ENCODE measurements at regions not wholly inside any gene's neighbourhood (a gene's known extent, or its start where the extent isn't known, plus 50 kb on each side); places are given as distances from the start of the nearest gene placed in this dataset.

DNA sequence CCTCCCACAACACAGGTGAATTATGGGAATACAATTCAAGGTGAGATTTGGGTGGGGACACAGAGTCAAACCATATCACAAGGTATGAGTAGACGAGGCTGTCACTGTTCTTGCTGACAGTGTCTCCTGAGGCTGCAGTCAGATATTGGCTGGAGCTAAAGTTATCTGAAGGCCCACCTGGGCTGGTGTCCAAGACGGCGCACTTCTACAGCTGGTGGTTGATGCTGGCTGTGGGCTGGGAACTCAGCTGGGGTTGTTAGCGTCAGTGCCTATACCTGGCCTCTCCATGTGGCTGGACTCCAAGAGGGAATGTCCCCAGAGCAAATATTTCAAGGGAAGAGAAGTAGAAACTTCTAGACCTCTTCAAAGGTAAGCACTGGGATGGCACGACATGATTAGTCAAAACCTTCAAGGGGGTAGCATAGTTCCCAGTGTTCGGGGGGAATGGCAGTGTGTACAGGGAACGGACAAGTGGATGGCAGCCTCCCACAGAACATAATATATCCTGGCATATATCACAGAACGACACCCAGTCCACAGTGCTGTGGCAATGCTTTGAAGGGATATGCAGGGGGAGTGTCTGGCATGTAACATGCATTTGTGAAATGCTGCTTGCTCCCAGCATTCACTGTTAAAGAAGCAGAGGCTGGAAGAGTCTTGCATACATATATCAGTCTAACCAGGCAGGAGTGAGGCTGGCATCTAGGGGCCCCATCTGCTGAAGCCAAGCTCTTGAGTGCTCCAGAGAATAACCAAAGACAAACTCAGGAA lies 126.7 kb upstream of the RFLNA start:
- in situ Hi-C loops (cut with MboI; ENCODE audit: low sequenced_read_pairs), result no loop called here
- Histone ChIP-seq H3K4me3 (no peak overlapping the region), H3K4me1 (no peaks in the 10 kb centered on the region), H3K27me3 (ENCODE audit: low read depth) (no peaks in the 10 kb centered on the region), H3K36me3 (replicated peaks) (no peaks in the 10 kb centered on the region), H3K9me3 (peaks cover 6% of the 10 kb centered on the region; the same call in 1 of the 2 replicates)
- no peak for DNase-seq (ENCODE audit: low spot score in 2 of 2)

DNA sequence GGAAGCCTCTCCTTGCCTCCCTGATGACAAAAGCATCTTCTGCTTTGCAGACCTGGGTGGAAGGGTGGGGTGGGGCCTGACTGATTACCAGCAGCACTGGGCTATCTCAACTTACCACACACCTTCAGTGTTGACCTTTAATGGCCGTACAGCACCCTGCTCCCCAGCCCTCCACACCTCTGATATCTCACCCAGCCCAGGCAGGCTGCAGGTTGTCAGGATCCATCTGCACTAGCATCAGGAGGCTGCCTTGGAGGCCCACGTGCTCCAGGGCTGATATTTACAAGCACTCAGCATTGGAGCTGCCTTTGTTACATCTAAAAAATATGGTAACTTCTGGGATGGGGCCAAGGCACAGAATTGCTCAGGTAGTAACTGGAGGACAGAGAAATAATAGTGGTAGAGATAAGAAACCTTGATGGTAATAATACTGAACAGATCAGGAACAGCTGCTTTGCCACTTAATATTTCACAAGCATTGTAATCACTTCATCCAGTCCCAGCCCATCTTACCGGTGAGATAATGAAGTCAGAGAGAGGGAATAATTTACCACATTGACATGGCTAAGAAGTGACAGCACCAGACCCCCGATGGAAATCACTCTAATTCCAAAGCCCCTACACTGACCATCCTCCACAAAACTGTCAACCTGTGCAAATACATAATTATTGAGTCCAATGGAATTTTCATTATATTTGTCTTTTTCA lies 125.2 kb upstream of the RFLNA start:
- Histone ChIP-seq H3K4me3 (no peak overlapping the region), H3K27me3 (ENCODE audit: low read depth) (no peaks in the 10 kb centered on the region), H3K9me3 (no peaks in the 10 kb centered on the region), H3K4me1 (no peaks in the 10 kb centered on the region), H3K36me3 (replicated peaks) (no peaks in the 10 kb centered on the region)
- in situ Hi-C loops (cut with MboI; ENCODE audit: low sequenced_read_pairs), result no loop called here
- DNase-seq (ENCODE audit: low spot score in 2 of 2), result no peak

DNA sequence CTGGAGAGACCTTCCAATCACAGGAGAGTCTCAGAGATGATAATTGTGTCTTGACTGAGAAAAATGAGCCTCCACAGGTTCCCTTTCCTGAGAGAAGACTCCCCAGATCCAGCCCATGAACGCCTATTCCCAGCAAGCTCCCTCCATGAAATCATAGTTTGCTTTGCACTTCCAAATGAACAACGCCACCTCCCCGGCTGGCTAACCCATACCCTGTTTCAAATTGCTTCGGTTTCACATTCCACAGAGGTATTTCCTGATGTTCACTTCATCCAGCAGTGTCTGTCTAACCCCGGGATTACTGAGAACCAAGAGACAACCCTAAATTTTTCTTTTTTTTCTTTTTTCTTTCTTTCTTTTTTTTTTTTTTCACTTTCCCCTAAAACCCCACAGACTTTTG lies 124.1 kb upstream of the RFLNA start:
- Histone ChIP-seq H3K36me3 (replicated peaks) (no peaks in the 10 kb centered on the region), H3K4me3 (no peak overlapping the region), H3K27me3 (ENCODE audit: low read depth) (no peaks in the 10 kb centered on the region), H3K4me1 (no peaks in the 10 kb centered on the region), H3K9me3 (no peaks in the 10 kb centered on the region)
- DNase-seq (ENCODE audit: low spot score in 2 of 2), result no peak
- in situ Hi-C loops (cut with MboI; ENCODE audit: low sequenced_read_pairs), result no loop called here

DNA sequence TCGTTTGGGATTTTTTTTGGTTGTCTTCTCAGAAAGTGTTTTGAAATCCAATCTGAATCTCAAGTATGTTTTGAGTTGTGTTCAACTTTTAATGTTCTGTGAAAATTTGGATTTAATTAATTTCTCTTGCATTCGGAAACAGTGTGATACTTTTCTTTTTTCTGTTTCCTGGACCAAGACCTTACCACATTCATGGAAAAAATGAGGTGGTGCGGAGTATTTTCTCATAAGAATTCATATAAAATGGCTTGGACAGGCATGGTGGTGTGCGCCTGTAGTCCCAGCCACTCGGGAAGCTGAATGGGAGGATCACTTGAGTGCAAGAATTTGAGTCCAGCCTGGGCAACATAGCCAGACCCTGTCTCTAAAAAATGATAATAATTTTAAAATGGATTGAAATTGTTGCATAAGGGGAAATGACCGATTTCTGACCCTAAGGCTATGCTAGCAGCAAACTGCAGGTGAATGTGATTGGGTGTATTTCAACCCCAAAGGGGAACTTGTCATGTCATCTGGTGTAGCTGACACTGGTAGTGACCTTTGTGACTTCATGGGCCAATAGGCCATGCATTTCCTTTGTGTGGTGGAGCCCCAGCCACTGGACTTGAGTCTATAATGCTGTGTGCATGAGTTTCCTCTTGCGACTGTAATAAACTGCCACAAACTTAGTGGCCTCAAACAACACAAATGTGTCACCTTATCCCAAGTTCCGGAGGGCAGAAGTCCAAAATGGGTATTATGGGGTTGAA lies 123.5 kb upstream of the RFLNA start:
- Histone ChIP-seq H3K27me3 (ENCODE audit: low read depth) (no peaks in the 10 kb centered on the region), H3K4me3 (no peak overlapping the region), H3K4me1 (no peaks in the 10 kb centered on the region), H3K9me3 (no peaks in the 10 kb centered on the region), H3K36me3 (replicated peaks) (no peaks in the 10 kb centered on the region)
- in situ Hi-C loops (cut with MboI; ENCODE audit: low sequenced_read_pairs), result no loop called here
- no peak for DNase-seq (ENCODE audit: low spot score in 2 of 2)

DNA sequence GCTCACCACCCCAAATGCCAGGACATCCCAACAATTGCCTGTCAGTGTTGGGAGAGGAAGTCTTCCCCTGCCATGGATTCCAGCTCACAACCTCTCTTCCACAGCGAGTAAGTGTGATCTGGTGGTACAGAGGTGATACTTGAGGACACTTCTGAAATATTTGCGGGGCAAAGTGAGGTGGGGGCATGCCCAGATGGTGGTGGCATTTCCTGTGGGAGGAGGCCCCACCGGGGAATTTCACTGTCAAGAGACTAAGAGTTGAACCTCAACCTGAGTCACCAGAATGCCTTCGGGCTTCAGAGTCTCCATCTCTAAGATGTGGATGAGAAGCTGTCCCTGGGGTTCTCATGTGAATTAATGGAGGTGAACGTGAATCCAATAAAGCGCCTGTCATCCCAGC lies 122.3 kb upstream of the RFLNA start:
- H3K36me3 ChIP-seq (replicated peaks), result no peaks in the 10 kb centered on the region
- no peaks in the 10 kb centered on the region for H3K4me1 ChIP-seq
- H3K27me3 ChIP-seq (ENCODE audit: low read depth), result no peaks in the 10 kb centered on the region
- no peaks in the 10 kb centered on the region for H3K9me3 ChIP-seq
- H3K4me3 ChIP-seq, result no peak overlapping the region
- in situ Hi-C loops (cut with MboI; ENCODE audit: low sequenced_read_pairs), result no loop called here
- no peak for DNase-seq (ENCODE audit: low spot score in 2 of 2)

DNA sequence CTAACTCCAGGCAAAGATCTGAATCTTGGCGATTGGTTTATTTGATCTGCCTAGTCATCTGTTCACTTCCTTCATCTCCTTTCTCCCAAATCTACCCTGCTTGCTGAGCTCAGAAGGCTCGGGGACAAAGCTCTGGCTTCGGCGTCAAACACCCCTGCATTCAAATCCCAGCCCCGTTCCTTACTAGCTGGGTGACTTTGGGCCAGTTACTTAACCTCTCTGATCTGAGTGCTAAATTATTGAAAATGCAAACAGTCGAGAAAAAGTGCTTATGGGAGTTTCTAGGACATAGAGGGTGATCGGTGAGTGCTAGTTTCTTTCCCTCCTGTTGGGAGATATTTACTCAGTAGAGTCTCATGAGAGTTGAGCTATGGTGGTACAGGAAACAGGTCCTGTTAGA lies 121.2 kb upstream of the RFLNA start:
- Histone ChIP-seq H3K9me3 (no peaks in the 10 kb centered on the region), H3K4me1 (no peaks in the 10 kb centered on the region), H3K36me3 (replicated peaks) (no peaks in the 10 kb centered on the region), H3K27me3 (ENCODE audit: low read depth) (no peaks in the 10 kb centered on the region), H3K4me3 (no peak overlapping the region)
- in situ Hi-C loops (cut with MboI; ENCODE audit: low sequenced_read_pairs), result no loop called here
- DNase-seq (ENCODE audit: low spot score in 2 of 2), result no peak

DNA sequence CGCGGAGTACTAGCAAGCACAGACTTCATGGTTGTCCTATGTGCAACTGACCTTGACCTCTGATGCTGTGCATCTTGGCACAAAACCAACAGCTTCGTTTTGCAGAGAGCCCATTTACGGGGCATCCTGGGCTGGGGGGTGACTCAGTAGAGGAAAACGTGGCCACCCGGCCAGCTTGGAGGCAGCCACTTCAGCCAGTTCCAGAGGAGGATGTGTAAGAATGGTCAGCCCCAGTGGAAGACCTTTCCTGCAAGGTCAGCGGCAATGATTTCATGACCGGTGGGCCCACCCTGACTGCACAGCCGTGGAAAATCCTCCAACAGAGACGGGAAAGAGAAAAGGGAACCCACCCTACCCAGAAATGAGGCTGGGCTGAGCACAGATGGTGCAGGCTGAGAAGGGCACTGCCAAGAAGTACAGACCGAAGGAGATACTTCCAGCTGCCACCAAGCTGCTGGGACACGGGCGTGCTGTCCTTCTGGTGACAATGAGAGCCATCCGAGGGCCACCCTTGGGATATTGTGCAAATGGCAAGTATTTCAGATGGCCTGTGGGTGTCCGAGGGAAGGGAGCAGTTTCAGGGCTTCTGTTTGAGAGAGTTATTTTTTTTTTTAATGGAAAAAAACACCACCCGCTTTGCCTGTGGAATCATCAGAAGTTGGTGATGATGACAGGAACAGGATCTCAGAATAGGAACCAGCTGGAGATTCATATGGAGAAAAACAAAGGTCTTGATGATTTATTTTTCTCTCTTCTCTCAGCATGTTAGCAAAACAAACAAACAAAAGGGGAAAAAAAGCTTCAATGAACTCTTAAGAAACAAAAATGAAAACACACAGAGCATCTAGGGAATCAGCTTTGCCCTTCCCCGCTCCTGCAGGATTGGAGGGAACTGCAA lies 120.2 kb upstream of the RFLNA start:
- Histone ChIP-seq H3K27me3 (ENCODE audit: low read depth) (no peaks in the 10 kb centered on the region), H3K4me1 (no peaks in the 10 kb centered on the region)
- no peak for DNase-seq (ENCODE audit: low spot score in 2 of 2)

DNA sequence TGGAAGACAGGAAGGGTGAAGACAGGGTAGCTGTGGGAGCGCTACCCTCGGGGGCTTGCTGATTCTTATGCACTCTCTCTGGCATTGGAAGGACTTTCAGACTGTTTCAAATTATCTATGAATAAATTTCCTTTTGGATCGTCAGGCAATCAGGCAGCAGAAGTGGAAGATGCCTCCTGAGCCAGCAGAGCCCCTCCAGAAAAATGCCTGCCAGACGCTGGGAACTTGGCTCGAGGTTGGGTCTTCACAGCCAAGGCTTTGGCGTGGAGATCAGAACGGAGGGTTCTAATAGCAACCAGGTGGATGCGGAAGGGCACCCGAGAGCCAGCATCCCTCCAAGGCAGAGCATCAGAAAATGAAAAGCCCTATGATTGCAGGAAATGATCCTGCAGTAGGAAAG lies 119.2 kb upstream of the RFLNA start:
- no peak overlapping the region for H3K4me3 ChIP-seq
- no peaks in the 10 kb centered on the region for H3K36me3 ChIP-seq (replicated peaks)
- DNase-seq (ENCODE audit: low spot score in 2 of 2), result no peak
- H3K27me3 ChIP-seq (ENCODE audit: low read depth), result no peaks in the 10 kb centered on the region
- no peaks in the 10 kb centered on the region for H3K4me1 ChIP-seq
- in situ Hi-C loops (cut with MboI; ENCODE audit: low sequenced_read_pairs), result no loop called here
- H3K9me3 ChIP-seq, result no peaks in the 10 kb centered on the region

More for the DNA sequence above, 120.2 kb upstream of the RFLNA start:
- Histone ChIP-seq H3K4me3 (no peak overlapping the region), H3K9me3 (no peaks in the 10 kb centered on the region), H3K36me3 (replicated peaks) (no peaks in the 10 kb centered on the region)
- in situ Hi-C loops (cut with MboI; ENCODE audit: low sequenced_read_pairs), result no loop called here

DNA sequence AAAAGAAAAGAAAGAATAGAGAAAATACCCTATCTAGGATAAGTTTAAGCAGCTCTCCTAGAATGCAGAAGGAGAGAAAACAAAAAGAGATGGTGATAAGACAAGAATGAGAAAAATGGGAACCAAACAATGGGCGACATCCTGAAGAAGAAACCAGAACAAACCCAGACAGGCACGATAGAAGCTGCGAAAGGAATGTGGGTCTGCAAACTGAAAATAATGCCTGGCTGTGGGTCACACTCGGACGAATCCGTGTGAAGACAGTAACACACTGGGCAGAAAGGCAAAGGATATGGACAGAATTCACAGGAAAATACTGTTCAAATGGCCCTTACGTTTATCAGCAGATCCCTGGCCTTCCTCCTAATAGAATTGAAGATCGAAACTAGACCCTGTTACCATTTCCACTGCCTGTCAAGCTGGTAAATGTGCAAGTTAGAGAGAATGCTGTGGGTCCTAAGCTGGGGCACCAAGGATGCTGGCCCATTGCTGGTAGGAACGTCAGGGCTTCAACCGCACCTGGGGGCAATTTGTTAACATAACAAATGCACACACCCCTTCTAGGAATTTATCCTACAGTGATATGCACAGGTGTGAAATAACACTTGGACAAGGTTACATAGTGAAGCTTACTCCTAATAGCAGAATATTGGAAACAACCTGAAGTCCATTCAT lies 117.5 kb upstream of the RFLNA start:
- Histone ChIP-seq H3K4me3 (no peak overlapping the region), H3K4me1 (no peaks in the 10 kb centered on the region), H3K27me3 (ENCODE audit: low read depth) (no peaks in the 10 kb centered on the region), H3K36me3 (replicated peaks) (no peaks in the 10 kb centered on the region), H3K9me3 (no peaks in the 10 kb centered on the region)
- no peak for DNase-seq (ENCODE audit: low spot score in 2 of 2)
- in situ Hi-C loops (cut with MboI; ENCODE audit: low sequenced_read_pairs), result no loop called here

DNA sequence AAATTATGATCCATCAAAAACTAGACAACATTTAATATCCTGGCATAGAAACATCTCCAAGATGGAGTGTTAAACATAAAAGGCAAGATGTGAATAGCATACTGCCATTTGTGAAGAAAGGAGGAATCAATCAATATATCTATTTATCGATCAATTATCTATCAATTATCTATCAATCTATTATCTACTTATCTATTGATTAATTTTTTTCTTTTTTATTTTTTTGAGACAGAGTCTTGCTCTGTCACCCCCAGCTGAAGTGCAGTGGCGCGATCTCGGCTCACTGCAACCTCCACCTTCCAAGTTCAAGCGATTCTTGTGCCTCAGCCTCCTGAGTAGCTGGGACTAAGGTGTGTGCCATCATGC lies 117.0 kb upstream of the RFLNA start:
- Histone ChIP-seq H3K4me3 (no peak overlapping the region), H3K36me3 (replicated peaks) (no peaks in the 10 kb centered on the region), H3K9me3 (no peaks in the 10 kb centered on the region), H3K27me3 (ENCODE audit: low read depth) (no peaks in the 10 kb centered on the region), H3K4me1 (no peaks in the 10 kb centered on the region)
- in situ Hi-C loops (cut with MboI; ENCODE audit: low sequenced_read_pairs), result no loop called here
- no peak for DNase-seq (ENCODE audit: low spot score in 2 of 2)

DNA sequence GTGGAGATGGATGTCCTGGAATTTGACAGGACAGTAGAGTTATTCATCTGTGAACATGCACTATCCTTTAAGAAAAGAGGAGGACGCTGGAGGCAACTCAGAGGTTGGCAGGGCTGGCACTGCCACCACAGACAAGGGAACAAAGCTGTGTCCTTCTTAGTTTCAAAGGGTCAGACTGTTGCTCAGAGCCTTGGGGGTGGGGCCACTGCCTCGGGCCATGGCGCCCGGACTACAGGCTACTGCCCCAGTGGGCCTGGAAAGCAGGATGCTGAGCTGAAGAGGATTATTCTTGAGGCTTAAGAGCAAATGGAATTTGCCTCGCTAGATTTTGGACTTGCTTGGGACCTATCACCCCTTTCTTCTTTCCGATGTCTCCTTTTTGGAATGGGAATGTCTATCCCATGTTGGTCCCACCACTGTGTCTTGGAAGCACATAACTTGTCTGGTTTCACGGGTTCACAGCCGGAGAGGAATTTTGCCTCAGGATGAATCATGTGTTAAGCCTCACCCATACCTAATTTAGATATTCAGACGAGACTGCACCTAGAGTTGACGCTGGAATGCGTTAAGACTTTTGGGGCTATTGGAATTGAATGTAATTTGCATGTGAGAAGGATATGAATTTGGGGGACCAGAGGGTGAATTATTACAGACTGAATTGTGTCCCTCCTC lies 114.8 kb upstream of the RFLNA start:
- Histone ChIP-seq H3K9me3 (no peaks in the 10 kb centered on the region), H3K4me1 (no peaks in the 10 kb centered on the region), H3K36me3 (replicated peaks) (no peaks in the 10 kb centered on the region), H3K27me3 (ENCODE audit: low read depth) (no peaks in the 10 kb centered on the region), H3K4me3 (no peak overlapping the region)
- in situ Hi-C loops (cut with MboI; ENCODE audit: low sequenced_read_pairs), result no loop called here
- DNase-seq (ENCODE audit: low spot score in 2 of 2), result no peak

DNA sequence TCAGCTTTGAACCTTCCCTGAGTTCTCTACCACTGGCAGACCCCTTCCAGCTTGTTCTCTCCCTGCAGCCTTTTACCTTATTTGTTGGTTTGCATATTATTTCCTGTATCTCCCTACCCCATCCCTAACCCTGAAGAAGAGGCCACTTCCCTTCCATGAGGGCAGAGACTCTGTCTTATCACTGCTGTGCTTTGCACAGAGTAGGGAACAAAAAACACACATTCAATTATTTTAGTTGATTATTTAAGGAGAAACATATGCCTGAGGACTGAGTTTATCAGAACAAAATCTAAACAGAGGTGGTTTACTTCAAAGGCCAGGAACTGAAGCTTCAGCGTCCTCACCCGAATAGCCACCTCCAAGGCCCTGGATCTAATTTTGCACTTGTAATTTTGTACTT lies 111.7 kb upstream of the RFLNA start:
- Histone ChIP-seq H3K4me1 (no peaks in the 10 kb centered on the region), H3K4me3 (no peak overlapping the region), H3K36me3 (replicated peaks) (no peaks in the 10 kb centered on the region), H3K9me3 (no peaks in the 10 kb centered on the region), H3K27me3 (ENCODE audit: low read depth) (no peaks in the 10 kb centered on the region)
- no peak for DNase-seq (ENCODE audit: low spot score in 2 of 2)
- in situ Hi-C loops (cut with MboI; ENCODE audit: low sequenced_read_pairs), result no loop called here

DNA sequence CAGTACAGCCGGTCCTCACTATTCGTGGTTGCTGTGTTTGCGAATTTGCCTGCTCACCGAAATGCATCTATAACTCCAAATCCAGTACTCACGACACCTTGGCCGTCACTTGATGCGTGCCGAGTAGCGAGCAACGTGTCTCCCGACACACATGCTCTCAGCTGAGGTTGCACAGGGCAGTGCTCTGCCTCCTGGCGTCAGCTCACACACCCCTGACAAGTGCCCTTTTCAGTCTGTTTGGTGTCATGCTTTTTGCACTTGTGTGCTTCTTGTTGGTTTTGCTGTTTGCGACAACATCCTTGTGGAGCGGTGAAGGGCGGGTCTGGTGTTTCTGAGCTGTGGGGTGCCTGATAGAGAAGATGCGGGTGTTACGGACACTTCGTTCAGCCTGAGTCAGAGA lies 110.4 kb upstream of the RFLNA start:
- H3K36me3 ChIP-seq (replicated peaks), result no peaks in the 10 kb centered on the region
- H3K4me3 ChIP-seq, result no peak overlapping the region
- H3K4me1 ChIP-seq, result no peaks in the 10 kb centered on the region
- H3K27me3 ChIP-seq (ENCODE audit: low read depth), result no peaks in the 10 kb centered on the region
- no peaks in the 10 kb centered on the region for H3K9me3 ChIP-seq
- no peak for DNase-seq (ENCODE audit: low spot score in 2 of 2)
- in situ Hi-C loops (cut with MboI; ENCODE audit: low sequenced_read_pairs), result no loop called here
